ENCODE measurements at regions not wholly inside any gene's neighbourhood (a gene's known extent, or its start where the extent isn't known, plus 50 kb on each side); places are given as distances from the start of the nearest gene placed in this dataset.

- Histone ChIP-seq H3K4me2 (no peak overlapping the region), H3K4me3 (no peak overlapping the region), H3K9me2 (ENCODE audit: insufficient read depth) (no peaks in the 10 kb centered on the region), H3F3A (replicated peaks; ENCODE audit: low read depth) (no peaks in the 10 kb centered on the region), H3K27me3 (ENCODE audit: insufficient read depth) (no peaks in the 10 kb centered on the region), H2AFZ (no peak overlapping the region), H3K27ac (ENCODE audit: low read depth) (no peak overlapping the region), H3K79me2 (replicated peaks; ENCODE audit: insufficient read depth) (no peaks in the 10 kb centered on the region), H3K36me3 (ENCODE audit: insufficient read depth) (no peaks in the 10 kb centered on the region), H4K20me1 (replicated peaks; ENCODE audit: insufficient read depth) (no peaks in the 10 kb centered on the region), H3K4me1 (ENCODE audit: insufficient read depth) (peaks cover 13% of the 10 kb centered on the region)
- Mint-ChIP-seq H3K27ac (no peak overlapping the region), H3K4me1 (peaks cover 15% of the 10 kb centered on the region), H3K27me3 (ENCODE audit: insufficient read depth, low read depth, poor library complexity) (no peaks in the 10 kb centered on the region), H3K9me3 (no peaks in the 10 kb centered on the region), H3K36me3 (ENCODE audit: low read depth) (no peaks in the 10 kb centered on the region), H3K4me3 (no peak overlapping the region)
- ATAC-seq (peak; percentile 81), DNase-seq (ENCODE audit: low spot score) (peak; percentile 77)
- TF ChIP-seq ZNF462 (CRISPR knock-in tag; IDR thresholded peaks at IDR 0.05) = no peak
- peak; percentile 65 to 69 for TF ChIP-seq CTCF (conservative IDR thresholded peaks at IDR 0.05; ENCODE audit: low read depth in 2 of 2)
- no peak for TF ChIP-seq STAT1 (IDR thresholded peaks at IDR 0.05; ENCODE audit: unreplicated experiment)
- no peak for TF ChIP-seq NANOG (IDR thresholded peaks at IDR 0.05; ENCODE audit: borderline replicate concordance)
- no peak for TF ChIP-seq ETS1 (IDR thresholded peaks at IDR 0.05)
- TF ChIP-seq POLR2AphosphoS5 (IDR thresholded peaks at IDR 0.05; ENCODE audit: low read depth) = no peak
- no peak for TF ChIP-seq CREB1 (CRISPR knock-in tag; IDR thresholded peaks at IDR 0.05; ENCODE audit: low read depth)
- no peak for TF ChIP-seq EZH2phosphoT487 (IDR thresholded peaks at IDR 0.05; ENCODE audit: unreplicated experiment)
Observed at GRCh38 chr18:39966275-39966674, 1988.8 kb upstream of the PIK3C3 start.

Data from GM23338 (cell line).